ENCODE measurements at regions not wholly inside any gene's neighbourhood (a gene's known extent, or its start where the extent isn't known, plus 50 kb on each side); places are given as distances from the start of the nearest gene placed in this dataset.
"Not testable (repeated sequence)": the region's sequence is repeated elsewhere in the genome, so short reads cannot be mapped to it uniquely, and the experiment has no call there.

DNA sequence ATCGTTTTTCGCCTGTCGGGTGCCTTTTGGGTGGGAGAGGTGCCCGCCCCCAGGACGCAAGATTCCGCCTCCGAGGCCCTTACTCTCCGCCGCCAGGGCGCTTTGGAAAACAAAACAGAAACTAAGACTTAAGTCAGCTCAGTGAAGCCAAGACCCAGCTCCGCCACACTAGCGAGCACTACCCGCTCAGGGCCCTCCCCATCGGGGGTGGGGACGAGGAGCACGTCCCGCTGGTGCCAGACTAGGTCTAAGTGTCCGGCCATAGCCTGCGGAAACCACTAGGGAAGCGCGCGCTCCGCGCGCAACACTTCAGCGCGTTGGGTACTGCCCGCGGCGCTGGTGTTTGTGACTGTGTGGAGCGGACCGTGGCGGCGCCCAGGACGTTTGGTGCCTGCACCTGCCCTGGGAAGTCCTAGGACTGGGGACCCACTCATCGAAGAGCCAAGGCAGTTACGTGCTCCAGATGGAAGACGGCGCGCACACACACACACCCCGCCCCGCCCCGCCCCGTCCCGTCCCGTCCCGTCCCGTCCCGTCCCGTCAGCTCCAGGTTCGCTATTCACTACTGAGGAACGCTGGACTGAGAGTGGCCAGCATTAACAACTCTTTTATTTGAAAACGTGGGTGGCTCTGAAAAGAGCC is 57.6 kb upstream of the BOLA1 start:
- DNase-seq (ENCODE audit: low read depth): not testable (repeated sequence)

DNA sequence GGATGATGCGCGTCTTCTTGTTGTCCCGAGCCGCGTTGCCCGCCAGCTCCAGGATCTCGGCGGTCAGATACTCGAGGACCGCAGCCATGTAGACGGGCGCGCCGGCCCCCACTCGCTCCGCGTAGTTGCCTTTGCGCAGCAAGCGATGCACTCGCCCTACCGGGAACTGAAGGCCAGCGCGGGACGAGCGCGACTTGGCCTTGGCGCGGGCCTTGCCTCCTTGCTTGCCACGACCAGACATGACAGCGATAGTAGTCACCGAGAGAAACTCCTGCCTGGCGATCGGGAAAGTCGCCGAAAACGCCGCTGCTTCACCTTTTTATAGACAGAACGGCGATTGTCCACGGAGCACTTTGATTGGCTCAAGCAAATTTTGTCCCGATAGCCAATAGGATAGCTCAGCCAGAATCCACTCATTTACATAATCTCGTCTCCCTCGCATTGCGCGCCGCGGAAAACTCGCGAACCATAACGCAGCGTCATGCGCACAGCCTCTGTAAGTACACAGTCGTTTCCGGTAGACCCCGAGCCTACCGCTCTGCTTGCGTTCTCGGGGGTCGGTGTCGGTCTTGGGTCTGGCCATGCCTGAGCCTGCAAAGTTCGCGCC is 56.8 kb upstream of the BOLA1 start:
- not testable (repeated sequence) for DNase-seq (ENCODE audit: low read depth)

DNA sequence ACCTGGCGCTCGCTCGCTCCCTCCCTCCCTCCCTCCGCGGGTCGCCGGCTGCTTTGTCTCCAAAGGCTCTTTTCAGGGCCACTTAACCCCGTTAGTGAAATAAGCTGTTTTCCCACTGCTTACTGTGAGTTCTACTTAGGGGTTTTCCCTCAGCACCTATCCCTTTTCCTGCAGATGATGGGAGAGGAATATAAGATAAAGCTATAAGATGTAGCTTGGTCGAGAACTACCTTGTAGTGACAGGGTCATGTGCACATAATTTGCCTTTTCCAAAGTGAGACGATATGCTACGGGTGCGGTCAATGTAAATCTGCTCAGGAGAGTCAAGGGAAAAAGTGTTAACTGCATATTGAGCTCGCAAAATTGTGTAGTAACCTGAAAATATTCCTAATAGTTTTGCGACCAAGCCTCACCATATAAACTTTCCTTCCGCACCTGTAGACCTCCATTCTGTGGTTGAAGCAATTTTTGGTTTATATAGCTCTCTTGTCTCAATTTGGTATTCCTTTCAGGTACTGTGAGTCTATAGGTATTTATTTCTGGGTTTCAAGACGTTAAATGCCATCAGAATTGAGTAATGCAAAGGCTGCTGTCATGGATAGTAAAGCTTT is 55.8 kb upstream of the BOLA1 start:
- no peak for DNase-seq (ENCODE audit: low read depth)

DNA sequence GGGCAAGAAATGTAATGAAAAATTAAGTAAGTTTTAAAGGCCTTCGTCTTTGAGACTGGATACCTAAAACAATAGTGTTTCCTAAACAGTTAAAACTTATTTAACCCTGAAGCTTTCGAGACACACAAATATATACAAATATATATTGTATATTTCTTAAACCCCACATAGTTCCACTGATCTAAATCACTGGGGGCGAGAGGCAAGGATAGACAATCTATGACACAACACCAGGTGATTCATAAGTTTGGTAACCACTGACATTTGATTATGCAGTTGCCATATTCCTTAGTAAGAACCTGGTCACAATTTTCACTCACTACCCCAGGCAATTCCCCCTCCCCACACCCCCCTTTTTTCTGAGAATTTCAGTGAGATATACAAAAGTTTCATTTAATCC is 55.3 kb upstream of the BOLA1 start:
- peak; percentile 49 for DNase-seq (ENCODE audit: low read depth)

DNA sequence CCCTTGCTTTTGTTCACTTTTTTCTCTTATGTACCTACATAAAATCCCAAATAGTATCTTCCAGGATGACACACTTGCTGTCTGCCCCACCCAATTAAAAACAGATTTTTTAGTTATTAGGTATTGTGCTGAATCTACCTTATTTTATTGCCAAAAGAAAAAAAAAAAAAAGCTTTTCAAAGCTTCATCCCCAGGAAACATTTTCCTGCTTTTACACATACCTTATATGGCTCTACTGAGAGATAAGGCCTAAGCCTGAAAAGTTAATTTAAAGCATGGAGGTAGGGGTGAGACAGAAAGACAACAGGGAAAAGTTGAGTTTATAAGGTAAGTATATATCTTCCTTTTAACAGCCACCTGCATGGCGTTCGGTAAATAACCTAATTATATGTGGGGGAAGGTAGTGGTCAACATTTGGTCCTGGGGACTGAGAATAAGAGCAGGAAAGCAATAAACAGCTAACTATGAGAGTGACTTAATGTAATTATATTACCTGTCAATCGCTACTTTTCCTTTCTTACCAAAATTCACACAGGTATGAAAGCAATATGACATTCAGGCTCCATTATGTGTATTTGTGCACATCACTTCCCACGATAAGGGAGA is 54.6 kb upstream of the BOLA1 start:
- DNase-seq (ENCODE audit: low read depth): no peak

DNA sequence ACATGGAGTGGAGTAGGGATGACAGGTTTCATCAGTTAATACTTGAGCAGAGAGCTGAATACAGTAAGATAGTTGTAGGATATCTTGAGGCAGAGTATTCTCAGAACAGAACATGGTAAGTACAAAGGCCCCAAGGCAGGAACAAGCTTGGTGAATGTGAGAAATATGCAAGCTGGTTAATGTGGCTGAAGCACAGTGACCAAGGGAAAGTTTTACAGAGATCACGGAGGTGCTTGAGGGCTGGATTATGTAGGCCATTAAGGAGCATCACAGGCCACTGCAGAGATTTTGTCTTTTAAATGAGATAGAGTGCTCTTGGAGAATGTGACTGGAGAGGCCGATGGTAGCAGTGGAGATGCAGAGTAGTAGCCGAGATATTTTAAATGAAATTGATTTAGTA is 54.0 kb upstream of the BOLA1 start:
- peak; percentile 20 for DNase-seq (ENCODE audit: low read depth)

DNA sequence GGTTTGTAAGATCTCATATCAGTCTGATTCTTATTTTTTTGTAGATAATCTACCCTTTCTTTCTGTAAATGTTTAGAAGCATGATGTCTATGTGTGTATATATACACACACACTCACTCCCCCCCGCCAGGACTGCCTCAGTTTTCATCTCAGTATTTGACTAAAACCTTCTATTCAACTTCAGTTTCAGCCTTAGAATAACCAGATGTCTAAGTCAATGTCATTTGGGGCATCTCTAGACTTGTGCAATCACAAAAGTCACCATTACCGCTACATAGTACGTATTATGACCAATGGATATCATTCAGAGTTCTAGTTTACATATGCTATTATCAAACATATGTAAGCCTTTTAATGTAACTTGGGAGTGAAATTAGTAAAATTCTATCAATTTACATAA is 53.3 kb upstream of the BOLA1 start:
- DNase-seq (ENCODE audit: low read depth): no peak

DNA sequence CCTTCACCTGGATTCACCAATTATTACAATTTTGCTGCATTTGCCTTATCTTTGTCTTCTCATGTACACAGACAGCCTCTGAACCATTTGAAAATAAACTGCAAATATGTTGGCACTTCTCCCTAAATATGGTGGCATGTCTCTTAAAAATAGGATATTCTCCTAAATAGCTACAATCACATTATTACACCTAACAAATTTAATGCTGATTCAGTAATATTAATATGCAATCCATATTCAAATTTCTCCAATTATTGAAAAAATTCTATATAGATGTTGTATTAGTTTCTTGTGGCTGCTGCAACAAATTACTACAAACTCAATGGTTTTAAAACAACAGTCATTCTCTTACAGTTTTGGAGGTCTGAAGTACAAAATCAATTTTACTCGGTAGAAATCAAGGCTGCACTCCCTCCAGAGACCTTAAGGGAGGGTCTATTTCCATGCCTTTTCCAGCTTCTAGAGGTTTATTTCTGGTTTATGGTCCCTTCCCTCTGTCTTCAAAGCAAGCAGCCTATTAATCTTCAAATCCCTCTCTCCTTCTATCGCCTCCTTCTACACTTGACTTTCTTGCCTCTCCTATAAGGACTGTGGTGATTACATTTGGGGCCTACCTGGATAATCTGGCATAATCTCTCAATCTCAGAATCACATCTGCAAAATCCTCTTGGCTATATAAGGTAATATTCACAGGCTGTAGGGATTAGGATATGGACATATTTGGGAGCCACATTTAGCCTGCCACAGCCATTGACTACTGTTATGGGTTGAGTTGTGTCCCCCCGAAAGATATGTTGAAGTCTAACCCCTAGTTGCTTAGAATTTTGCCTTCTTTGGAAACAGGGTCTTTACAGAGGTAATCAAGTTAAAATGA is 52.5 kb upstream of the BOLA1 start:
- DNase-seq (ENCODE audit: low read depth): no peak

DNA sequence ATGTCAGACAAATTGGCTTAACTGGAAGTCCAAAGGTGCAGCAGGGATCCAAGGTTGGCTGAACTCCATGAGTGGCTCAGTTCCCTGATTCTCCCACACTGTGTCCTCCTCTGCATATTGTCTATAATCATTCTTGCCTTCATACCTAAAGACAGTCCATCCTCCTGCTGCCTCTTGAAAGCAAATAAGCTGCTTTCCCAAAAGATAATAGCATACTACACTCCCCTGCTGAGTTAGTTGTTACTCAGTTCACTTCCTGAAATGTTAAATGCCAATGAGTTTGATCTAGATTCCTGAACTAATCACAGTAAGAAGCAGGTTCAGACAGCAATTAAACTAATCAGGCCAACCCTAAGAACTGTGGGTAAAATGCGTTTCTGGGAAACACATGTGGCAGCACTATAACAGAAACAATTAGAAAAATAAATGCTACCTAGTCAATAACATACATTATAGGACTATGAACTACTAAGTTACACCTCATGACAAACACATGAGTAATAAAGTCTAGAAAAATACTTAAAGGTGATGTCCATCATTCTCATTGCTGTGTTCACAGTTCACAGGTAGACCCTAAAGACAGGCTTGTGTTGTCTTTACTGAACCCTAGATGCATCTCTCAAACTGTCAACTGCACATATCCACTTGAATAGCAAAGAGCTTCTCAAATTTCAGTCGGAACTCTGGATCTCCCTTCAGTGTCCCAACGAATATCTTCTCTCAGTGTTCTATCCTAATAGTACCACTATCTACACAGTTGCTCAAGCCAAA is 50.8 kb upstream of the BOLA1 start:
- DNase-seq (ENCODE audit: low read depth): peak; percentile 6

DNA sequence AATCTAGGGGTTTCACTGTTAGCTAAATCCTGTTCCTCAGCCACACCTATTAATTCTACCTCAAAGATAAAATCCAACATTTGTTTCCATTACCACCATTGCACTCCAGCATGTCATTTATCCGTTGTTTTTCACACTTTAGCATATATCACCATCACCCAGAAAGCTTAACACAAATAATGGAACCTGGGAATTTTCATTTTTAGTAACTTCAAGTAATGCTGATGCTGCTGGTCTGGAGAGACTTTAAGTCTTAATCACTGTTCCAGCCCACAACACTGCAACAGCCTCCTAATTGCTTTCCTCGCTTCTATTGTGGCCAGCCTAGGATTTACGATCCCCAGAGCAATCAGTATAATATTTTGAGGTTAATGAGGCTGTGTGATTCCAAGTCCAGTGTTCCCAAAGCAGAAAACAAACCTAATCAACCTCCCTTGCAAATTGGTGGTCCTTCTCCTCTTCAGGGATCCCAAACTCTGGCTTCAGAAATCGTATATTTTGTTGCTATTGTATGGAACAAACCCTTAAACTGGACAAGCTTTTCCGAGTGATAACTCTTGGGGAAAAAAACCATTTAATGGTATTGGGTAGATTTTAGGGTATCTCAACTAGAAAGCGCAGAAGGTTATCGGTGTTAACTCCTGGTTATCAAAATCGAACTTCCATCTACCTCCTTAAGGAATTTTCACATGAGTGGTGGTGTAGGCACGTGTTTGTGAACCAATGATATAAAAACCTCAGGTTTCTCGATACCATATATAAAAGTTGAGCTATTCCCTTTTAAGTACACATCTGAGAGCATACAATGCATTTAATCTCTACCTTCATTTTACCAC is 50.0 kb upstream of the BOLA1 start:
- DNase-seq (ENCODE audit: low read depth): no peak
